ENCODE measurements at regions not wholly inside any gene's neighbourhood (a gene's known extent, or its start where the extent isn't known, plus 50 kb on each side); places are given as distances from the start of the nearest gene placed in this dataset.

DNA sequence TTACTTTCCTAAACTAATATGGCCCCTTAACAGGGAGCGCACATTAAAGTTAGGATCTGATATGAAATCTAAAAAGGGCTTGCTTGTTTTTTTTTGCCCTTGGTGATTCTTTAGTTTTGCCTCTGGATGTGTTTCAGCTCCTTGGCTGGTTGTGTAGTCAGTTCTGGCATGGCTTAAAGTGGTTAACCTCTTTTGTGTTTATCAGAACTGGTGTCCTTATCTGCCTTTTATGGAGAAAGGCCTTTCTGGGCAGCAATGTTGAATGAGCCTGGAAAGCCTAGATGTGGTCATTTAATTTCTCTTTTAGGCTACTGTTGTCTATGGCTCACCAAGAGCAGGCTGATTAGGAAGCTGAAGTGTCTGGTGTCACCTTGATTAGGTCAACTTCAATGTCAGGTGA lies 254.5 kb upstream of the ROPN1 start:
- DNase-seq (ENCODE audit: low read depth) = no peak

DNA sequence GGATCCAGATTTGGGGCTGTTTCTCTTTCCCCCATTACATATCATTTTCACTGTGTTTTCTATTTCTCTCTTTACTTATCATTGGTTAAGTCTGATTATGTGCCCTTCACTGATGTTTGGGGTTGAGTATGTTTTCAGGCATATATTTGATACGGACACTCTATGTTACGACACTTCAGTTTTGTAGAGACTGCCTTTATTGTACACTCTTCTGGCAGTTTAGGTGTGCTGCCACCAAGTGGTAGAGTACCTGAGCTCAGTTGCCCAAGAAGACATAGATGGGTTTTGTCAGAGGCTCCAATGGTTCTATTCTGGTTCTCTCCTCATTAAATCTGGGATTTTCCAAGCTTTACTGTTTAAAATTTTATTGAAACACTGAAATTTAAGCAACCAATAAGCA lies 255.0 kb upstream of the ROPN1 start:
- DNase-seq (ENCODE audit: low read depth) = no peak

DNA sequence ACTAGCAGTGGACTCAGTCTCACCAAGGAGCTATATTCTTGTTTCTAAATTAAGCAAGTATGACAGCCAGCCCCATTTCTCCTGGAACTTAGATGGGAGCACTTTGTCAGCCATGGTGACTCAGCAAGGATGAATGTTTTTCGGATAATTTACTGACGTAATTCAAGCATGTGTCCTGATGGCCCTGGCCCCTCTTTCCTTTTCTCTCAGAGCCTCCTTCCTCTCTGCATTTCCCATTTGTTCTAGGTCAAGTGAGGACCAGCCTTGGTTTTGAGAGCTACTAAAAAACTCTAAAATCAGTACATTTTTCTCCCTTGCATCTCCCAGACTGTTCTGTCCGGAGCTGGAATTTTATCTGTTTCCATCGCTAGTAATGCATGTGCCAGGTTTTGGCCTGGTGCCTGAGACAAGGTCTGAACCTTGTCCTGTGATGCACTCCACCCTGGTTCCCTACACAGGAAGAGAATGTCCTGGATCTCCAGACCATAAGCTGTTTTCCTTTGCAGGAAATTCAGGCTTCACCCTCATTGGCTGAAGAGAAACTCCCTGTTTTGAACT lies 256.6 kb upstream of the ROPN1 start:
- DNase-seq (ENCODE audit: low read depth) = no peak

DNA sequence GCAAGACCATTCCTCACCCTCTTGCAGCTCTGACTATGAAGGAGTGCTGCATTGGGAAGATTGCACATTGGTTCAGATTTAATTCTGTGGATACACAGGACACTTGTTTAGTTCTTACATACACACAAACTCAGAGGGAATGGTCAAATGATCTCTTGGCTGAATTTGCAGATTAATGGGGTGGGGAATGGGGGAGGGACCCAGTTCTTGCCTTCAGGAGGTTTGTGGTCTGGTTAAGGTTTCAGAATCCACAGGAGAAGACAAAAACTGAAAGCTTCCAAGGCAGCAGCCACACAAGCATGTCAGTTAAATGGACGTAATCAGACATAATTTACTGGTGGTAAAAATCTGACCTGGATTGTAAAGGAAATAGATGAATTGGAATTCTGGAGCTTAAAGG lies 257.1 kb upstream of the ROPN1 start:
- no peak for DNase-seq (ENCODE audit: low read depth)

DNA sequence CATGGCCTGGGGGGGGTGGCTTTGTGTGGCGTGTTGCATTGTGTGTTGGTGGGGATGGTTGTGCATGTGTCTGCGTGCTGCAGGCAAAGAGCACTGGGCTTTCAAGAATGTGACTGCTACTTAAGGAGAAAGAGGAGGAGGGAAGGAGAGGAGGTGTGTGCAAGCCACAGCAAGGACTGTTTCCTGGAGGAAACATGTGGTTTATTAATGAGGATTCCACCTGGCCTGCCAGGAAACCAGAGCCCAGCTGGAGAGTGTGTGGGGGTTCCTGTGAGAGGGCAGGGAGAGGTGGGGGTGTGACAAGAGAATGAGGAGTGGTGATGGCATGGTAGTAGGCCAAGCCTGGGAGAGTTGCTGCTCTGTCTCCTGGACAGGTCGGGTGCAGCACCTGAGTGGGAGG lies 258.1 kb upstream of the ROPN1 start:
- no peak for DNase-seq (ENCODE audit: low read depth)

DNA sequence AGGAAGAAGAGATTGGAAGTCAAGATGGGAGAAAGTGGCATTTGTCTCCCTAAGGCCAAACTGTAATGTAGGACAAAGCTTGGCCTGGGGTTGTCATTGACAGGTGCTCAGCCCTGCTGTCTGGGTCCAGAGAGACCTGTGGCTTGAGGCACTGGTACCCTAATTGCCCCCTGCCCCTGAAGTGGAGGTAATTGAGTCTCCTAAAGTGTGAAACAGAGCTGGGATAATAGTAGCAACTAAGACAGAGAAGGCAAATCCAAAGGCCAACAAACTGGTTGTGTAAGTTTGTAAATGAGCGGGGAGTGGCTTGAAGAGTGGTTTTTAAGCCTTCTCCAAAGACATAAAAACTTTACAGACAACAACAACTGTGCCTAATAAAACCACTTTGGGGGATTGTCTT lies 264.2 kb upstream of the ROPN1 start:
- DNase-seq (ENCODE audit: low read depth) = no peak

DNA sequence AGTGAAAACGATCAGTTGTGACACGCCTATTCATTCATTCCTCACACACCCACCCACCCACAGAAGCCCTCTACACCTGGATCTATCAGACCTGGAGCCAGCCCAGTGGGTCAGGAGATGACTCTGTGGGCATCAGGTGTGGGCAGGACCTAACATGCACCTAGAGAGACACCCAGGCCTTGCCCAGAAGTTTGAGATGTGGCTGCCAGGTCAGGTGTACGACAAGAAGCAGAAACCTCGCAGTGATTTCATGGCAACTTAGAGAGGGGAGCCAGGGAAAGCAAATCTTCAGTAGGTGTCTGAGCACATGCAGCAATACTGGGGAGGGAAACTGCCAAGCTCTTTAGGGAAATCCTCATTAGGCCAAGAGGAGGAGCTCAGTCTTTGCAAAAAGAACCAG lies 264.7 kb upstream of the ROPN1 start:
- DNase-seq (ENCODE audit: low read depth) = no peak

DNA sequence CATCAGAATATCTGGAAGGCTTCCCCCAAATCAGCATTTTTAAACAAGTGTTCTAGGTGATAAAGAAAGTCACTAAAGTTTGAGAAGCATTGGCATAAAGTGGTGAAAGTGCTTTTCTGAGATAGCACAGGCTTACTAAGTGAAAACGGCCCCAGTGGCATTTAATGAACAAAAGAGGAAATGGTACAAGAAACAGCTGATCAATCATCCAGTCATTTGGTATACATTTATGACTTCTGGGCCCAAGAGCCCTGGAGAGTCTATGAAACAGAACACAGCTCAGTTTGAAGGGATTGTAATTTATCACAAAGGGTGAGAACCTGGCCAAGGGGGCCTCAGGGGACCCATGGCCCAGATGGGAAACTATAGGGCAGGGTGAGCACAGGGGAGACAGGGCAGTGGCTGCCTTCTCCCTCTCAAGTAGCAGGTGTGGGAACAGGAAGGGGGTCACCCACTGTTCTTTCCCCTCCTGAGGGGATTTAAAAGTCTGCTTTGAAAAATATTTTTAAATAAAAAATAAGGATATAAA lies 265.5 kb upstream of the ROPN1 start:
- DNase-seq (ENCODE audit: low read depth) = no peak

DNA sequence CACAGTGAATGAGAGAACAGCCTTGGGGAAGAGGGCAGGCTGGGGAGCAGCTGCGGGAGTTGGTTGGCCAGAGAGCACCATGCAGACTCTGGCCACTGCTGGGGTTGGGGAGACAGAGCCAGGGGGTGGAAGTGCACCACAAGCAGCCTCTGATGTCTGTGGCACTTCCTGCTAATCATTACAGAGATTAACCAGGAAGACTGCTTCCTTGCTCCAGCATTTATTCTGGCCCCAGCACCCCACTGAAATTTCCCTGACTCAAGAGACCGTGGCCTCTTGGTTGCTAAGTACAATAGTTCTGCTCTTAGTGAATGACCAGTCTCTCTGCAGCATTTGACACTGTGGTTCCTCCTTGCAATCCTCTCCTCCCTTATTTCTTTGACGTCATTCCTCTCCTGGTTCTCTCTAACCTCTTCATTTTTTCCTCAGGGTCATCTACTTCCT lies 266.2 kb upstream of the ROPN1 start:
- no peak for DNase-seq (ENCODE audit: low read depth)

DNA sequence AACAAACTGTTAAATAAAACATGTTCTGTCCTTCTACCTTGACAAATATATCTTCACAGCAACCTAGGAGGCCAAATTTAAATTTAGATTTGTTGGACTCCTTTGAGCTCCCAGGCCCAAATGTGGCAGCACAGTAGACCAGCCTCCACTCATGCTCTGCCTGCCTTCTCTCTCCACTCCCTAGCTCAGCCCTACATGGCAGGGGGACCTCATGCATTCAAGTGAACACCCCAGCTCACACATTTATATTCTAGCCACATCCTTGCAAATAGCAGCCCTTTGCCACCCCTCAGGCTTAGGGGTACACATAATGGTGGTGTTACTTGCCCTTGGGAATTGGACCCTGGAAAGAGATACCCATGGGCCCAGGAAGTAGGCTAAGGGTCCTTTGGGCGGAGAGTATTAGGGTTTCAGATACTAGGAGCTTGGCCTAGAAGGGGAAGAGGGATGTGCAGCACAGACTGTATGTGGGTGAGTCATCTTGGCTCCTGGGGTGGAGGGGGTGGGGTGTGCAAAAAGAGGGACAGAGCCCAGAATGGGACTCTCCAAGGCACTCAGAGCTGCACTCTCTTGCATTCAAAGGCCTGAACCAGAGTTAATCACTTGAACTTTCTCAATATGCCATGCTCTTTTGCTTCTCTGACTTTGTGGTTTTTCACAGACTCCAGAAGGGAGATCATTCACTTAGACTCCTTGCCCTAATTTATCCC lies 268.4 kb upstream of the ROPN1 start:
- DNase-seq (ENCODE audit: low read depth) = no peak

DNA sequence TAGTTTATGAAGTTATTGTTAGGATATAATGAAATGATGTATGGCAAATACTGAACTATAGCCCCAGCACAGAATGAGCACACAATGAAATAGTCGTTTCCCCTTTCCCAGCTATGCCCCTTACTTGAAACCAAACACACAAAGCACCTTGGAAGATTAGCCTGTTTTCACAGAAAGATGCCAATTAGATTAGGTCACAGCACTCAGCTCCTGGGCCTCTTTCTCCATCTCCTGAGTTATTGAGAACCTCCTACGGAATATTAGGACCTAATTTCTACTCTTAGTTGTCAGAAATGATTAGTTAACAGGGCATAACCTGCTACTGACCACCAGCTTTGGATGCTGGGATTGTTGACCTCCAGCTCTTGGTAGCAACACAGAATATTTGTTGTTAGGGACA lies 269.4 kb upstream of the ROPN1 start:
- no peak for DNase-seq (ENCODE audit: low read depth)

DNA sequence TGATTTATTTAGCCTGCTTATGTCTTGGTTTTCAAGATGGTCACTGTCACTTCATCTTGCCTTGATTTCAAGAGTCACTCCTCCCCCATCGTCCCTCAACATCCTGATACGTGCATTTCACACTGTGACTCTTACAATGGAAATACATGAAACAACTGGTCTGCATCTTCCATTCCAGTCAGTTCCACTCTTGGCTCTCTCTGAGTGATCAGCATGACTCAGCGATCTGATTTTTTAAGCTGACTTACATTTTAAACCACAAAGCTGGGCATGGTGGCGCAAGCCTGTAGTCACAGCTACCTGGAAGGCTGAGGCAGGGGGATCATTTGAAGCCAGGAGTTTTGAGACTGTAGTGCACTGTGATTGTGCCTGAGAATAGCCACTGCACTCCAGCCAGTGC lies 271.2 kb upstream of the ROPN1 start:
- DNase-seq (ENCODE audit: low read depth) = no peak

DNA sequence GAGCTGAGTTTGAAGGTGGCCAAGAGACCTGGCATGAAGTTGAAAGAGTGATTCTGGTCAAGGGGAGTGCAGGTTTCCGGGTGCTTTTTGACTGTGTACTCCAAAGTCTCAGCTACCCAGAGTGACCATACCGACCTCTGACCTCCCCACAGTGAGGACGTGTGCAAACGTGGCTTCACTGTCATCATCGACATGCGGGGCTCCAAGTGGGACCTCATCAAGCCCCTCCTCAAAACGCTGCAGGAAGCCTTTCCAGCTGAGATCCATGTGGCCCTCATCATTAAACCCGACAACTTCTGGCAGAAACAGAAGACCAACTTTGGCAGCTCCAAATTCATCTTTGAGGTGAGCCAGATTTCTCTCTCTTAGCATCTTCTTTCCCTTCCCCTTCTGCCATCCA lies 272.4 kb upstream of the ROPN1 start:
- no peak for DNase-seq (ENCODE audit: low read depth)

DNA sequence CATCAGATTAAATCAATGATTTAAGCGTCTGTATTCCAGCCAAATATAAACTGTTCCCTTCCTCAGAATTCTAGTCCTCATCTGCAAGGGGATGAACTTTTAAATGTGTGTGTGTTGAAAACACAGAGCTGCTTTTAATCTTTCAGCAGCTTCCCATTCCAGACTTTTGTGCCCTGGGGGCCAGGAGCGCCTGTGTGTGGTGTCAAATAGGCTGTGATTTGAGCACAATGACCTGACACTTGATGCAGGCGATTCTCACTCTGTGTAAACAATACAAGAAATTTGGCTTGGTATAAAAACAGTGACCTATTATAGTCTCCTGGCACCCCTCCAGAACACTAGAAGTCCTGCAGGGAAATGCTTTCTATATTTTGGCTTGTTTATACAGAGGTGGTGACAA lies 274.6 kb upstream of the ROPN1 start:
- no peak for DNase-seq (ENCODE audit: low read depth)

DNA sequence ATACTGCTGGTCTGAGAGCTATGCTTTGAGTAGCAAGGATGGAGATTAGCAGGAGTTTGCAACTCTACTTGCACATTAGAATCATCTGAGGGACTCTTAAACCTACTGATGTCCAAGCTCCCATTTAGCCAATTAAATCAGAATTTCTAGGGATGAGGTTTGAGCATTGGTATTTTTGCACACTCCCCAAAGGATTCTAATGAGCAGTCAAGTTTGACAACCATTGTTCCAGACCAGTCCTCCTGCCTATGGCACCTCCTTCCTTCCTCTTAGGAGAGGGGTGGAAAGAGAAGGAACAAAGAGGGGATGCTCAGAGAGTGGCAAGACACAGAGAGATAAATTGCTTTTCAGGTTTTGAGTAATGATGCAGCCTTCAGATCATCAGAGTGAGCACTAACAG lies 275.5 kb upstream of the ROPN1 start:
- DNase-seq (ENCODE audit: low read depth) = no peak

DNA sequence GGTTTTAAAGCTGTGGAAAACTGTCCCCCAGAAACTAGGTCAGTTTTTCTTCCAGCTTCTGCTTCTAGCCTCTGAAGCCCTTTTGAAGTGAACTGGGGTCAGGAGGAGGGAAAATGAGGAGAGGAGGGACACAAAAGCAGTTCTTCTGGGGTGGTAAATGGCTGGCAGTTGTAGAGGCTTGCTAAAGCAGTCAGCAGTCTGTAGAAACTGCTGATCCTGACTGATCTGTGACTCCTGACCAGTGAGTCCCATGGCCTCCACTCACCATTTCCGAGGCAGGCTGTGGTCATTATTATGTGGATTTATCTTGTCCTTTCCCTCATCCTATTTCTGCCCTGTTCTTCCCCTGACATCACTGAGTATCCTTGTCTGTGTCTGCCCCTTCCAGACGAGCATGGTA lies 276.4 kb upstream of the ROPN1 start:
- DNase-seq (ENCODE audit: low read depth) = no peak

DNA sequence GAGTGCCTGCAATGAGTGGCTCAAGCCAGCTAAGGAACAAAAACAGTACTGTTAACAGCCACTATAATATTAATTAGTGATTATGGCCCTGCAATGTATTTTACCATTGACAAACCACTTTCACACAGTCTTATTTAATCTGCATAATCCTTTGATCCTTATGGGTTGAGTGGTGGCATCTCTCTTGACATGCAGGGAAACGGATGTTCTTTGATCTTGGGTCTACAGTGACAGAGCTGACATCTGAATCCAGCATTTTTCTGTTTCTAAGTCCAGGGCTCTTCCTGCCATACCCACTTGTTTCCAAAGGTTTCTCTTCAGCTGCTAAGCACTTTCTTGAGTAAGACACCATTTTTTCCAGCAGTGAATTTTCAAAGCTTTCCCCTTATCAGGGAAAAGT lies 277.7 kb upstream of the ROPN1 start:
- DNase-seq (ENCODE audit: low read depth) = no peak

DNA sequence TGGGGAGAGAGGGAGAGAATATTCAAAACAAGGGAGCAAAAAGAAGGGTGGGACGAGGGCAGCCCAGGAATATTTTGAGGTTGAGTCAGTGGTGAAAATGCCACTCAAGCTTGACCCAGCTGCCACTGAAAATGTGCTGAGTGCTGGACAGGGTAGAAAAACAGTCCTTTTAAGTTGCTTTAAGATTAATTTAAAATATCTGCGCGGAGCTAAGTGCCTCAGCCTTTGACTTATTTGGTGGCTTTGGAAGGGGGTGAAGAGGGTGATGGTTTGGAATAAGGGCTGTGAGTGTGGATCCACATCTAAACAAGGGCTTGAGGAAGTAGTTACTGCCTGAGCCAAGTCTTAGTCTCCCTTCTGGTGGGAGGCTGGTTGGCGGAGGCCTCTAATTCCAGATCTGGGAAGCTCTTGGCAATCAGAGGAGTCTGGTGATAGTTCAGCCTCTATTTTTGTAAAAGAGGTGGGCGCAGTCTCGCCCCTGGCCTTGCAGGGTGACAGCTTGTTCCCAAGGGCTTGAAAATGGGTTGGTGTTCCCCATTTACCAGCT lies 280.8 kb upstream of the ROPN1 start:
- no peak for DNase-seq (ENCODE audit: low read depth)

DNA sequence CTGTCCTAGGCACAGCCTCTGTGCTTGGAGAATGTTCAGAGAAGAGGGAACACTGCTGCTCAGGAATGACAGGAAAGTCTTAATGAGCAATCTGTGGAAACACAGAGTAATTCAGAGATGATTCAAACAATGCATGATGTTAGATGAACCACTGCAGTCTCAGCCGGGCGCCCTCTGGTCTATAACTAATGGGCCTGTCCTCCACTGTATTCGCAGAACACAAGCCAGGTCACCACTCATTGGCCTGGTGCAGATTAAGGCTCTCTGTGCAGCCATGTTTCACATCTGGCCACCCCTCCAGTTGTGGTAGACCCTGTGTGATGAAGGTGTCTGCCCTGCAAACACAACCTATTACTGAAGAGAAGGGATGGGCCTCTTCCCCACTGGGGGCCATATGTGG lies 281.7 kb upstream of the ROPN1 start:
- no peak for DNase-seq (ENCODE audit: low read depth)

DNA sequence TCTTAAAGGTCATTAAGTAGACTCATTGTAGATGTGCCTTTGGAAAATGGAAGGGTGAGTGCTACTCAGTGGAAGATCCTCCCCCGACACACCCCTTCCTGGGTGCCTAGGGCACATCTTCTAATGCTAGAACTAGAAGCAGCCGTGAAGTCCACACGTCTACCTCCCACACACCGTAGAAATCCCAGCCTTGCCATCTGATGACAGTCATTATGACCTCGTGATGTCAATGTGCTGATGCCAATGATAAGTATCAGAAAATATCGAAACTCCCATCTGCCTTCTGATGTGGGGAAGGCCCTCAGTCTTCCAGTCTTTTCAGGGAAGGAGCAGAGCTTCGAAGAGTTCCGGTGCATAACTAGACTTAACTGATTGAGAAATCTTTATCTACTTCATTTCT lies 282.1 kb upstream of the ROPN1 start:
- no peak for DNase-seq (ENCODE audit: low read depth)

DNA sequence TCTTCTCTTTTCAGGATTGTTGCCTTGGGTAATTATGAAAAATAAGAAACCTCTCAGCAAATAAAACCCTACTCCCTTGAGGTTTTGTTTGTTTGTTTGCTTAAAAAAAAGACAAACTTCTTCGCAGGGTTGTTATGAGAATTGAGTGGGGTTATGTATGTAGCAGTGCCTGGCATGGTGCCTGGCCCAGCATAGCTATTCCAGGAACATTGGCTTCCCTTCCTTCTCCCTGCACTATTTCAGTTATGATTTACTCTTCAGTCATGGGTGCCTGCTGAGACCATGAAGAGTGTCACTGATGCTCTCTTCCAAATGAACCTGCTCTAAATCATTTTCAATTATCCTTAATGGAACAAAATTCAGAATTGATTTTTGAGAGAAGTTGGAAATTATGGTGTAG lies 283.5 kb upstream of the ROPN1 start:
- no peak for DNase-seq (ENCODE audit: low read depth)

DNA sequence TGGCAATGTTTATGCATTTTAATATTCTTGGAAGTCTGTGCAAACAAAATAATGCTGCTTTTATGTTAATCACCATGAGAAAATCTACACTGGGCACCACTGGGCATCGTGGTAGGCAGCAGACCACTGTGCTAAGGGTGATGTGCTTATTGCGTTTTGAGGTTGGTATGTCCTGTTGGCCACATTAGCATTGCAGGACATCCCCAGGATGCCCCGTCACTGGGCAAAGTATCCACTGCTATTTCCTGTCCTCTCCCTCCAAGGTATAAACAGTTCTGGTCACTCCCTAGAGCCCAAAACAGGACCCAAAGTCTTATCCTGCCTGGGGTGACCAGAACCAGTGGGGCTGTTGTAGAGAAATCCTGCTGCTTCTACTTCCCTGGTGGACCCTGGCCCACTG lies 284.2 kb upstream of the ROPN1 start:
- DNase-seq (ENCODE audit: low read depth) = no peak

DNA sequence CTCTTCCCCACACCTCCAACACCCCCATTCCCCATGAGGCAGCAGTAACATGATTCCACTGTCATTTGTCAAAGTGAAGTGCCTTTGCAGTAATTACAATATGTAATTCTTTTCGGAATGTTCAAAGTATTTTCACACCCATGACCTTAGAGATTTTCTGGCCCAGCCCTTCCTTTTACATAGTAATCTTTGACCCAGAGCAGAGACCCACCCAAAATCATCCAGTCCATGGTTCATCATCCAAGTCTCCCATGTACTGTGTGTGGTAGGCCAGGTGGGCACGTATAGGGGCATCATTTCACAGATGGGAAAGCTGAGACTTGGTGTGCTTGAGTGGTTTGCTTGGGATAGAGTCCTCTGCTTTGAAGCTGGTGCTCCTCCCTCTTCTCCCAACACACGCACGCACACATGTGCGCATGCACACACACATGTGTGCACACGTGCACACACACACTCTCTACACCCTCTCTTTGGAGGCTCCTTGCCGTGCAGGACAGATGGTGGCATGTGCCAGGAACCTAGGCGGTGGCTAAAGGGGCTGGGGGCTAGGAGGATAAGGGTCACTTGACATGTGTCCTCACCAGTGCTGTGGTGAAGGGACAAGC lies 284.7 kb upstream of the ROPN1 start:
- DNase-seq (ENCODE audit: low read depth) = no peak
